GM21390 (cell line): ENCODE measurements at regions not wholly inside any gene's neighbourhood (a gene's known extent, or its start where the extent isn't known, plus 50 kb on each side); places are given as distances from the start of the nearest gene placed in this dataset.
"Not testable (repeated sequence)": the region's sequence is repeated elsewhere in the genome, so short reads cannot be mapped to it uniquely, and the experiment has no call there.

Source experiments
- ATAC-seq: cut with Tn5 transposase; IDR thresholded peaks from one replicate; pipeline ENCODE4 v1.9.1; 2021; ENCODE audit not compliant: unreplicated experiment

DNA sequence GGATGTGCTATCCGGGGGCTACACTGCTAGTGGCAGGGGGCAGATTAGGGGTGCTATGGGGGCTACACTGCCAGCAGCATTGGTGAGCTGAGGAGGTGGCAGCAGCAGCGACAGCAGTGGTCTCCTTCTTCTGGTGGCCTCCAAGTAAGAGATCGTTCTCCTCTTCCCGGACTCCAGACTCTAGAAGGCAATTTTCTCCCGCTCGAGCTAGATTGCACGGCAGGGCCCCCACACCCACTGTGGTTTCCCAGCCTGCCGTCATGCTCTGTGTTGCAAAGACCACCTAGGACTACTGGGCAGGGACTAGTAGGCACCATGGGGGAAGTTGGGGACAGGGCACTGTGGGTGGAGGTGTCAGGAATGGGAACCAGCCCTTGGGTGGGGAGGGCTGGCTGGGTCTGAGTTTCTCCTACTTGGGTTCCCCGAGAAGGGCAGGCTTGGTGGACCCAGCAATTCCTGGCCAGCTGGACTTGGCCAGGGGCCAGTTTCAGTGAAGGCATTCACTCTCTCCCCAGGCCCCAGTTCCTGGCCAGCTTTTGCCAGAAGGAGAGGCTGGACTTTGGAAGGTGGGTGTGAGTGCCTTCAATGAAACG lies 203.4 kb upstream of the WSB1 start:
- not testable (repeated sequence) for ATAC-seq

DNA sequence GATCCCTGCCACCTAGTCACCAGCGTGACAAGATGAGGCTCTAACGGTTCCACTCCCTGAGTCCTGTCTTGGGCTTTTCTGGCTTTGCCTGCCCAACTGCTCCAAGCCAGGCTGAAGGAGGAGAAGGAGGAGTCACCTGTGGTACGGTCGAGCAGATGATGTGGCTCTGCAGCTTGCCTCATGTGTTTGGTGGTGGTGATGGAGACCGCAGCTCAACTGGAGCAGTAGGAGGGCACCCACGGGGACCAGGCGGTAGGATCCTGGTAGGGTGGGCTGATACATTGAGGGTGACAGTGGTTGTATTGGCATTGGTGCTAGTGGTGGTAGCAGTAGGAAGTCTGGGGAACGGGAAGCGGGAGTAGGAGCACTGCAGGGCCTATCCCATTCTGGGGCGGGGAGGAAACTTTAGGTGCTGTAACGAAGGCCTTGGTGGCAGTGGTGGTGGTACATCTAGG lies 202.8 kb upstream of the WSB1 start:
- no peak for ATAC-seq

GRCh38 chr17:27094179-27094578 lies 199.7 kb upstream of the WSB1 start:
- ATAC-seq: not testable (repeated sequence)

GRCh38 chr17:27095821-27096220 lies 198.1 kb upstream of the WSB1 start:
- not testable (repeated sequence) for ATAC-seq

DNA sequence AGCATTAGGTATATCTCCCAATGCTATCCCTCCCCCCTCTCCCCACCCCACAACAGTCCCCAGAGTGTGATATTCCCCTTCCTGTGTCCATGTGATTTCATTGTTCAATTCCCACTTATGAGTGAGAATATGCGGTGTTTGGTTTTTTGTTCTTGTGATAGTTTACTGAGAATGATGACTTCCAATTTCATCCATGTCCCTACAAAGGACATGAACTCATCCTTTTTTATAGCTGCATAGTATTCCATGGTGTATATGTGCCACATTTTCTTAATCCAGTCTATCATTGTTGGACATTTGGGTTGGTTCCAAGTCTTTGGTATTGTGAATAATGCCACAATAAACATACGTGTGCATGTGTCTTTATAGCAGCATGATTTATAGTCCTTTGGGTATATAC lies 194.6 kb upstream of the WSB1 start:
- ATAC-seq: not testable (repeated sequence)

GRCh38 chr17:27104605-27105221 lies 189.2 kb upstream of the WSB1 start:
- not testable (repeated sequence) for ATAC-seq

- ATAC-seq: no peak
Measured at GRCh38 chr17:27105636-27106035, 188.3 kb upstream of the WSB1 start.

- no peak for ATAC-seq
Measured at GRCh38 chr17:27106347-27106981, 187.4 kb upstream of the WSB1 start.

- ATAC-seq: no peak
Measured at GRCh38 chr17:27106982-27107360, 186.9 kb upstream of the WSB1 start.

GRCh38 chr17:27107386-27108328 lies 186.3 kb upstream of the WSB1 start:
- ATAC-seq: not testable (repeated sequence)

GRCh38 chr17:27109346-27109745 lies 184.6 kb upstream of the WSB1 start:
- ATAC-seq: no peak

- ATAC-seq: no peak
Measured at GRCh38 chr17:27153005-27153404, 140.9 kb upstream of the WSB1 start.

GRCh38 chr17:27155866-27156265 lies 138.0 kb upstream of the WSB1 start:
- no peak for ATAC-seq

DNA sequence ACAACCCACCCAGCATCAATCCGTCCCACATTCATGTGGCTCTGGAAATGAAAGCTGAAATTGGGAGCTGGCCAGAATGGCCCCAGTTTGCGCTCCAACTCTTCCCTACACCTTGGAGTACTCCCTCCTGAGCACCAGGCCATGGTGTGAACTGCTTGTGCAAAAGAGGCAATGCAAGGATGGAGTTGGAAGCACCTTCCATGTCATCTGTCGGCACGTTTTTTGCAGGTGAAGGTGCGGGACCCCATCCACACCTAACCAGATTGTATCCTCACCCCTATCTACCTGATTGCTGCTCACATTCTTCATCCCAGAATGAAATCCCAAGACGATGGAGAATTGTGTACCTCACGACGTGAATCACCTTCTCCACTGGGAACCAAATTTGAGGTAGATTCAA lies 136.6 kb upstream of the WSB1 start:
- ATAC-seq: no peak

GRCh38 chr17:27157898-27158297 lies 136.0 kb upstream of the WSB1 start:
- no peak for ATAC-seq

DNA sequence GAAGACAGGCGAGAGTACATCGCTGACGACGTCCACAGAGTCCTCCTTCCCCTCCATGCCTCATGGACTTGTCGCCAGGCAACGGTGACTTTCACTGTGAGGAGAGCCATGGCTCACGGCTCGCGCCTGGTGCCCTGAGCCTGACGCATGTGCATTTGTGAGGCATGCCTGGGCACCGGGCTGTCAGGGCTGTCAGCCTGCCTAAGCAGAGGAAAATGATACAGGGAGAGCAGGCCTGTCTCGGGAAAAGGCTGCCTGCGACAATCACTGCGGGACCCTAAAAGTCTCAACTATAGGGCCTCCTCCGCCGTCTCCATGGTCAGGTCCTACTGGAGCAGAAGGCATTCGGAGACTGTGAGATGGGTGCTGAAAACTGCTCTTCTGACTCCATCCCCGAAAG lies 135.5 kb upstream of the WSB1 start:
- ATAC-seq: no peak

DNA sequence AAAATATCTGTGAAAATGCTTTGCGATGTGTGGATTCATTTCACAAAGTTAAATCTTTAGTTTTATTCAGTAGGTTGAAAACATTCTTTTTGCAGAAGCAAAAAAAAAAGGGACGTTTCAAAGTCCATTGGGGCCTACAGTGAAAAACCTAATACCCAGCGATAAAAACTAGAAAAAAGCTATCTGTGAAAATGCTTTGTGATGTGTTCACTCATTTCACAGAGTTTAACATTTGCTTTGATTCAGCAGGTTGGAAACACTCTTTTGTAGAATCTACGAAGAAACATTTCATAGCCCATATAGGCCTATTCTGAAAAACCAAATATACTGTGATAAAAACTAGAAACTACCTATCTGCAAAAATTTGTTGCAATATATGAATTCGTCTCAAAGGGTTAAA lies 113.6 kb upstream of the WSB1 start:
- no peak for ATAC-seq

- ATAC-seq: not testable (repeated sequence)
Measured at GRCh38 chr17:27181379-27181925, 112.5 kb upstream of the WSB1 start.

GRCh38 chr17:27181935-27182334 lies 112.0 kb upstream of the WSB1 start:
- ATAC-seq: no peak

DNA sequence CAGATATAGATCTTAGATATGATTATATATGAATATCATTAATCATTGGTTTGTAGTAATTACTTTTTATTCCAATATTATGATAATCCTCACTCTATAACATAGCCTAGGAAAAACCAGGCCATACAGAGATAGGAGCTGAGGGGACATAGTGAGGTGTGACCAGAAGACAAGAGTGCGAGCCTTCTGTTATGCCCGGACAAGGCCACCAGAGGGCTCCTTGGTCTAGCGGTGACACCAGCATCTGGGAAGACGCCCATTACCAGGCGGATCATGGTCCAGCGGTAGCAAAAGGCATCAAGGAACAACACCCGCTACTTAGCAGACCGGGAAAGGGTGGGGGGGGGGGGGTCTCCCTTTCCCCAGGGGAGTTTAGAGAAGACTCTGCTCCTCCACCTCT lies 96.4 kb upstream of the WSB1 start:
- not testable (repeated sequence) for ATAC-seq

DNA sequence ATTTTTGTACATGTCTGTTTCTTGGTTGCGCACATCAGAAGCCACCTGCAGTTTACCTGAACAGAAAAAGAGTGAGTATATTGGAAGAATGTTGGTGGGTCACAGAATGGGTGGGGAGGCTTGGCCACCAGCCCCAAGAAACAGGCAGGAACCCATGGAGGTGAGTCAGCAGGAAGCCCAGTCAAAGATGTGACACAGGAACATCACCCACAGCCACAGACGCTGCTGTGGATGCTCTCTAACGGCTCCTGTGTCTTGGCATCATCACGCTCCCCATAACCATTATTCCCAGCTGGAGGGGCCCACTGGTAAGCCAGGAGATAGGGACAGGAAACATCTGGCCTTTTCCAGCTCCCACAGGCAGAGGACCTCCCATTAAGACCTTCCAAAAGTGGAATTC lies 94.0 kb upstream of the WSB1 start:
- ATAC-seq: no peak
